Endodermal cell (in vitro differentiated cells): ENCODE measurements at regions not wholly inside any gene's neighbourhood (a gene's known extent, or its start where the extent isn't known, plus 50 kb on each side); places are given as distances from the start of the nearest gene placed in this dataset.

ENCODE experiments used
- DNase-seq: peaks from one replicate; pipeline ENCODE4 v3.0.0-alpha.2; 2017
- H3K27ac ChIP-seq: 2 replicates; pipeline ENCODE4 v1.5.1; 2013; ENCODE audit warnings: mild to moderate bottlenecking, low read depth, low read length, moderate library complexity
- H3K27me3 ChIP-seq: 2 replicates; pipeline ENCODE4 v1.6.1; 2013; ENCODE audit warnings: mild to moderate bottlenecking, low read length, moderate library complexity; ENCODE audit not compliant: insufficient read depth, control insufficient read depth, poor library complexity, severe bottlenecking
- H3K36me3 ChIP-seq: 2 replicates; pipeline ENCODE4 v1.7.0; 2013; ENCODE audit warnings: mild to moderate bottlenecking, low read length, moderate library complexity; ENCODE audit not compliant: control insufficient read depth, insufficient read depth
- H3K4me1 ChIP-seq: one replicate; pipeline ENCODE4 v1.7.0; 2013; ENCODE audit warnings: low read length; ENCODE audit not compliant: control insufficient read depth, insufficient read depth
- H3K4me3 ChIP-seq: 2 replicates; pipeline ENCODE4 v1.5.1; 2013; ENCODE audit warnings: mild to moderate bottlenecking, low read length, moderate library complexity
- H3K9ac ChIP-seq: 2 replicates; pipeline ENCODE4 v1.6.1; 2013; ENCODE audit warnings: mild to moderate bottlenecking, low read length, moderate library complexity; ENCODE audit not compliant: poor library complexity, severe bottlenecking; ENCODE audit errors: extremely low read depth
- H3K9me3 ChIP-seq: 2 replicates; pipeline ENCODE4 v1.6.1; 2013; ENCODE audit warnings: mild to moderate bottlenecking, low read length, moderate library complexity; ENCODE audit not compliant: control insufficient read depth
- H3K27ac Mint-ChIP-seq: 2 replicates; pipeline ENCODE4 v1.8.0; 2020; ENCODE audit warnings: mixed read lengths
- H3K27me3 Mint-ChIP-seq: 2 replicates; pipeline ENCODE4 v1.8.0; 2021; ENCODE audit warnings: mild to moderate bottlenecking, mixed read lengths; ENCODE audit not compliant: insufficient read depth
- H3K36me3 Mint-ChIP-seq: 2 replicates; pipeline ENCODE4 v1.8.0; 2020; ENCODE audit warnings: low read depth, mixed read lengths
- H3K4me1 Mint-ChIP-seq: 2 replicates; pipeline ENCODE4 v1.8.0; 2020; ENCODE audit warnings: mixed read lengths
- H3K4me3 Mint-ChIP-seq: 2 replicates; pipeline ENCODE4 v1.8.0; 2020; ENCODE audit warnings: mild to moderate bottlenecking, moderate library complexity, mixed read lengths
- H3K9me3 Mint-ChIP-seq: 2 replicates; pipeline ENCODE4 v1.8.0; 2020; ENCODE audit warnings: mild to moderate bottlenecking, mixed read lengths
- CTCF ChIP-seq: fragments of 200-600 bp; sonication (generic); conservative IDR thresholded peaks from 2 replicates; pipeline ENCODE4 v1.5.0; 2021; ENCODE audit warnings: antibody characterized with exemption, mild to moderate bottlenecking
- WGBS, 2 experiments: methylation state at CpG; one replicate each; pipeline versions ENCODE4 v1.1.5 to v1.1.7; 2013; ENCODE audit warnings: missing lambda C conversion rate in 2 of 2, mixed read lengths in 1 of 2; ENCODE audit not compliant: insufficient coverage in 1 of 2, insufficient read length in 1 of 2; 5-methylcytosine and 5-hydroxymethylcytosine counted together

GRCh38 chr5:25604681-25605080, 959.9 kb upstream of the CDH10 start:
- Histone ChIP-seq H3K36me3 (no peaks in the 10 kb centered on the region), H3K9ac (no peak overlapping the region), H3K9me3 (no peaks in the 10 kb centered on the region), H3K4me1 (peaks cover 4% of the 10 kb centered on the region), H3K27me3 (no peaks in the 10 kb centered on the region), H3K27ac (no peak overlapping the region), H3K4me3 (no peak overlapping the region)
- no peaks in the 10 kb centered on the region for H3K36me3 Mint-ChIP-seq
- no peaks in the 10 kb centered on the region for H3K9me3 Mint-ChIP-seq
- H3K27me3 Mint-ChIP-seq, result no peaks in the 10 kb centered on the region
- no peak overlapping the region for H3K4me3 Mint-ChIP-seq
- no peak for DNase-seq
- 100% methylated on average over 1 of the region's 1 CpG; no CpG with 5 or more reads in 1 of the 2 experiments for WGBS, 2 experiments
- H3K4me1 Mint-ChIP-seq, result peaks cover 3% of the 10 kb centered on the region
- H3K27ac Mint-ChIP-seq, result no peak overlapping the region
- TF ChIP-seq CTCF, result no peak

GRCh38 chr5:25579111-25579510, 934.3 kb upstream of the CDH10 start:
- DNase-seq, result no peak
- Histone ChIP-seq H3K27me3 (no peaks in the 10 kb centered on the region), H3K27ac (no peak overlapping the region), H3K9ac (no peak overlapping the region), H3K4me1 (no peaks in the 10 kb centered on the region), H3K9me3 (no peaks in the 10 kb centered on the region), H3K4me3 (no peak overlapping the region), H3K36me3 (no peaks in the 10 kb centered on the region)
- no peak overlapping the region for H3K4me3 Mint-ChIP-seq
- H3K27me3 Mint-ChIP-seq, result no peaks in the 10 kb centered on the region
- no peaks in the 10 kb centered on the region for H3K36me3 Mint-ChIP-seq
- WGBS, 2 experiments, result 95% methylated on average over 1 of the region's 1 CpG; no CpG with 5 or more reads in 1 of the 2 experiments
- TF ChIP-seq CTCF, result no peak
- H3K9me3 Mint-ChIP-seq, result no peaks in the 10 kb centered on the region
- peaks cover 17% of the 10 kb centered on the region for H3K4me1 Mint-ChIP-seq
- no peak overlapping the region for H3K27ac Mint-ChIP-seq

- no peak for TF ChIP-seq CTCF
- DNase-seq, result peak; percentile 68
Observed at GRCh38 chr5:25573691-25574090, 928.9 kb upstream of the CDH10 start.

More at GRCh38 chr5:25573691-25574090, 928.9 kb upstream of the CDH10 start:
- Histone ChIP-seq H3K9ac (no peak overlapping the region), H3K4me1 (peaks cover 4% of the 10 kb centered on the region), H3K27ac (no peak overlapping the region), H3K9me3 (no peaks in the 10 kb centered on the region), H3K4me3 (no peak overlapping the region), H3K36me3 (no peaks in the 10 kb centered on the region), H3K27me3 (no peaks in the 10 kb centered on the region)
- Mint-ChIP-seq H3K27ac (peak overlapping the region; percentile 23), H3K36me3 (no peaks in the 10 kb centered on the region), H3K9me3 (peaks cover 1% of the 10 kb centered on the region), H3K4me3 (no peak overlapping the region), H3K27me3 (no peaks in the 10 kb centered on the region), H3K4me1 (peaks cover 39% of the 10 kb centered on the region)
- WGBS, 2 experiments, result 16% methylated on average over 2 of the region's 2 CpGs; no CpG with 5 or more reads in 1 of the 2 experiments
